Smooth muscle cell (in vitro differentiated cells): ENCODE measurements at regions not wholly inside any gene's neighbourhood (a gene's known extent, or its start where the extent isn't known, plus 50 kb on each side); places are given as distances from the start of the nearest gene placed in this dataset.
A peak's percentile ranks its signal among the peaks of the same experiment; 100 is the strongest.

Experiments used
- DNase-seq: peaks from one replicate; lab custom pipeline; 2025; ENCODE audit not compliant: unreplicated experiment; lab: John Stamatoyannopoulos, UW
- H2AFZ ChIP-seq: fragments of 200-600 bp; sonication (generic); 2 replicates; pipeline ENCODE4 v1.6.0; 2016; ENCODE audit warnings: antibody characterized with exemption, low read depth, mild to moderate bottlenecking
- H3F3A ChIP-seq: fragments of 200-600 bp; sonication (generic); 2 replicates; pipeline ENCODE4 v1.6.0; 2017; ENCODE audit warnings: antibody characterized with exemption, low read depth
- H3K27ac ChIP-seq: fragments of 200-600 bp; sonication (generic); 2 replicates; pipeline ENCODE4 v1.5.1; 2016; ENCODE audit warnings: low read depth, mild to moderate bottlenecking
- H3K27me3 ChIP-seq: fragments of 200-600 bp; sonication (generic); 2 replicates; pipeline ENCODE4 v1.6.1; 2016; ENCODE audit warnings: low read depth, mild to moderate bottlenecking
- H3K36me3 ChIP-seq: fragments of 200-600 bp; sonication (generic); 2 replicates; pipeline ENCODE4 v1.5.1; 2016; ENCODE audit warnings: low read depth
- H3K4me1 ChIP-seq: fragments of 200-600 bp; sonication (generic); 2 replicates; pipeline ENCODE4 v1.5.1; 2016; ENCODE audit warnings: low read depth
- H3K4me2 ChIP-seq: fragments of 200-600 bp; sonication (generic); 2 replicates; pipeline ENCODE4 v1.6.0; 2016; ENCODE audit warnings: mild to moderate bottlenecking
- H3K4me3 ChIP-seq: fragments of 200-600 bp; sonication (generic); 2 replicates; pipeline ENCODE4 v1.5.1; 2016; ENCODE audit warnings: mild to moderate bottlenecking
- H3K79me2 ChIP-seq: fragments of 200-600 bp; sonication (generic); 2 replicates; pipeline ENCODE4 v1.6.0; 2016; ENCODE audit warnings: low read depth, mild to moderate bottlenecking
- H3K9ac ChIP-seq: fragments of 200-600 bp; sonication (generic); 2 replicates; pipeline ENCODE4 v1.6.0; 2016; ENCODE audit warnings: low read depth
- H3K9me3 ChIP-seq: fragments of 200-600 bp; sonication (generic); replicated peaks from 2 replicates; pipeline ENCODE4 v1.5.1; 2016; ENCODE audit warnings: low read depth
- H4K20me1 ChIP-seq: fragments of 200-600 bp; sonication (generic); 2 replicates; pipeline ENCODE4 v1.6.0; 2016; ENCODE audit warnings: low read depth
- WGBS: methylation state at CpG from one replicate; pipeline ENCODE4 v1.1.7; 2016; ENCODE audit warnings: low lambda C conversion rate; 5-methylcytosine and 5-hydroxymethylcytosine counted together
- TF ChIP-seq, protein P1 (sequence below): fragments of 200-600 bp; sonication (generic); IDR thresholded peaks from 2 replicates; pipeline ENCODE4 v1.5.1; 2017; ENCODE audit warnings: borderline replicate concordance, mild to moderate bottlenecking, antibody characterized with exemption; ENCODE audit not compliant: insufficient read depth, poor library complexity, severe bottlenecking

DNA sequence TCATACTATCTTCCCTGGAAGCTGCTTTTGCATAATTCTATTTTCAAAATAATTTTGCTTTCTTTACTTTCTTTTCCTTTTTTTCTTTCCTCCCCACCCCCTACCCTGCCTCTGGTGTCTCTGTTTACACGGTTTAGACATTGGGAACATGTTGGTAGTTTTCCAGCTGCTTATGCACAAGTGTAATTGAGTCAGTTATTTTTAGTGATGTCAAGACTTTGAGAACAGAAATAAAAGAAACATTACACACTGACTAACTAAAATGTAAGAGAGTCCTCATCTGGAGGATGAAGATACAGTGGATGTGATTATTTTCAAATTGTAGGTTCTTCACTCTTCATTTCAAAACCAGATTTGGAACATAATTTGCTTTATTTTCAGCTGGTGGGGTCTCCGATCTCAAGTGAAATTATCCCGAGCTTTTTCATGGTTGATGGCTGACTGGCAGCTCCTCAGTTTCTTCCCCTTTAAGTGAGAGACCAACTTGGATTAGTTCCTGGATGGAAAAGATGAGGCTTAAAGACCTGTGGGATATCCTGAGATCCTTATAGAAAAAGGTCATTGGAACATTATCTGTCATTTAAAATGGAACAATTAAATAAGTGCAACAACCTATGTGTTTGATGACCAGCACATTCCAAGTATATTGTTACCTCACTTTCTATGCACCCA lies 154.4 kb upstream of the ZNF462 start:
- DNase-seq: no peak
- Histone ChIP-seq H3K9me3 (no peaks in the 10 kb centered on the region), H3K36me3 (no peaks in the 10 kb centered on the region), H3K79me2 (no peaks in the 10 kb centered on the region), H3K27me3 (no peaks in the 10 kb centered on the region), H2AFZ (no peak overlapping the region), H4K20me1 (no peaks in the 10 kb centered on the region), H3F3A (no peaks in the 10 kb centered on the region), H3K27ac (no peak overlapping the region), H3K4me1 (no peaks in the 10 kb centered on the region), H3K9ac (no peak overlapping the region), H3K4me3 (no peak overlapping the region), H3K4me2 (peak overlapping the region; percentile 32)
- WGBS: 72% methylated on average over 3 of the region's 3 CpGs
- TF ChIP-seq, protein P1, sequence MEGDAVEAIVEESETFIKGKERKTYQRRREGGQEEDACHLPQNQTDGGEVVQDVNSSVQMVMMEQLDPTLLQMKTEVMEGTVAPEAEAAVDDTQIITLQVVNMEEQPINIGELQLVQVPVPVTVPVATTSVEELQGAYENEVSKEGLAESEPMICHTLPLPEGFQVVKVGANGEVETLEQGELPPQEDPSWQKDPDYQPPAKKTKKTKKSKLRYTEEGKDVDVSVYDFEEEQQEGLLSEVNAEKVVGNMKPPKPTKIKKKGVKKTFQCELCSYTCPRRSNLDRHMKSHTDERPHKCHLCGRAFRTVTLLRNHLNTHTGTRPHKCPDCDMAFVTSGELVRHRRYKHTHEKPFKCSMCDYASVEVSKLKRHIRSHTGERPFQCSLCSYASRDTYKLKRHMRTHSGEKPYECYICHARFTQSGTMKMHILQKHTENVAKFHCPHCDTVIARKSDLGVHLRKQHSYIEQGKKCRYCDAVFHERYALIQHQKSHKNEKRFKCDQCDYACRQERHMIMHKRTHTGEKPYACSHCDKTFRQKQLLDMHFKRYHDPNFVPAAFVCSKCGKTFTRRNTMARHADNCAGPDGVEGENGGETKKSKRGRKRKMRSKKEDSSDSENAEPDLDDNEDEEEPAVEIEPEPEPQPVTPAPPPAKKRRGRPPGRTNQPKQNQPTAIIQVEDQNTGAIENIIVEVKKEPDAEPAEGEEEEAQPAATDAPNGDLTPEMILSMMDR: no peak

DNA sequence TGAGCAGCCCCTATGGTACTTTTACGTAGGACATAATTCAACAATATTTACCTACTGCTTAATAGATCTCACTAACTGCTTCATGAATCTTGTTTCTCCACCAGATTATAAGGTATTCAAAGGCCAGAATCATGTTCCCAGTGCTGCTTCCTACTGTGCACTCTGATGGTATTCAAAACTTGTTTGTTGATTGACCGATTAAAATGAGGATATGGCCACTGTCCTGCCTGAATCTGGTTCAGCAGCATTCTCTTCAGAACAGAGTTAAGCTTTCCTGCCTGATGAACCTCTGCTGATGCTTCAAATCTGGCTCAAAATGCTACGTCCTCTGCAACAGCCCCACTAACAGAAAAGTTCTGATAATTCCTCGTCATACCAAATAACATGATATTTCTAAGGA lies 150.7 kb upstream of the ZNF462 start:
- H3K4me2 ChIP-seq: no peak overlapping the region
- 98% methylated on average over 4 of the region's 4 CpGs for WGBS
- TF ChIP-seq, protein P1: no peak

DNA sequence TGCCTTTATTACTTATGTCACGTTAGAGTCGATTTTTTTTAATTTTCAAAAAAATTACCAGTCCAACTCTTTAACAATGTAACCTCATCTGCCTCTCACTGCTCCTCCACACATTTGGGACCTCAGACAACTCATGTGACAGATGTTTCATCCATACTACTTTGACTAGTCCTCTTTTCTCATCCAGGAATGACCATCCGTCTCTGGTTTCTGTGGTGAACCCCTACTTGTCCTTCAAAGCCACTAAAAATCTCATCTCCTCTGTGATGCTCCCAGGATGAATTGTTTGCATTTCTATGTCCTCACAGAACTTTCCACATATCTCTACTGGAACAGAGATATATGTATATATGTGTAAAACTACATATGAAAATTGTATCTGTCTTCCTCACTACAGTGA lies 149.8 kb upstream of the ZNF462 start:
- no peak for DNase-seq
- Histone ChIP-seq H3K27ac (no peak overlapping the region), H3K27me3 (no peaks in the 10 kb centered on the region), H3K4me3 (no peak overlapping the region), H3K36me3 (no peaks in the 10 kb centered on the region), H3K4me1 (peaks cover 13% of the 10 kb centered on the region), H3K79me2 (no peaks in the 10 kb centered on the region), H2AFZ (no peak overlapping the region), H4K20me1 (no peaks in the 10 kb centered on the region), H3K9ac (no peak overlapping the region), H3K9me3 (no peaks in the 10 kb centered on the region), H3K4me2 (no peak overlapping the region), H3F3A (peaks cover 6% of the 10 kb centered on the region)
- TF ChIP-seq, protein P1: no peak
- WGBS: 94% methylated on average over 3 of the region's 3 CpGs

More for the DNA sequence above, 150.7 kb upstream of the ZNF462 start:
- no peak overlapping the region for H3K27ac ChIP-seq
- no peak overlapping the region for H2AFZ ChIP-seq
- H3K36me3 ChIP-seq: no peaks in the 10 kb centered on the region
- H3F3A ChIP-seq: peaks cover 2% of the 10 kb centered on the region
- H3K9ac ChIP-seq: no peak overlapping the region
- no peak for DNase-seq
- no peaks in the 10 kb centered on the region for H3K9me3 ChIP-seq
- no peaks in the 10 kb centered on the region for H4K20me1 ChIP-seq
- peaks cover 4% of the 10 kb centered on the region for H3K4me1 ChIP-seq
- no peak overlapping the region for H3K4me3 ChIP-seq
- no peaks in the 10 kb centered on the region for H3K27me3 ChIP-seq
- H3K79me2 ChIP-seq: no peaks in the 10 kb centered on the region

DNA sequence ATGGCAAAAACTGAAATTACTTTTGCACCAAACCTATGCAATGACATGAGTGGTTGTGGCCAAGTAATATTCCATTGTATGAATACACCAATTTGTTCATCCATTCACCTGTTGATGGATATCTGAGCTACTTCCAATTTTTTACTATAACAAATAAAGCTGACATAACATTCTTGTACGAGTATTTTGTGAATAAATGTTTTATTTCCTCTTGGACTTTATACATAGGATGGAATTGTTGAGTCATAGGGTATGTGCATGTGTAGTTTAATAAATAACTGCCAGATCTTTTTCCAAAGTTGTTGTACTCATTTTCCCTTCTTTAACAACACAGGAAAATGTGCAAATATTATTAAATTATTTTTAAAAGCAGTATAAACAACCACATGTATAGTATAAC lies 146.1 kb upstream of the ZNF462 start:
- no peak overlapping the region for H3K4me3 ChIP-seq
- TF ChIP-seq, protein P1: no peak
- no peak overlapping the region for H2AFZ ChIP-seq
- DNase-seq: no peak
- no peaks in the 10 kb centered on the region for H3K36me3 ChIP-seq
- H3K27me3 ChIP-seq: no peaks in the 10 kb centered on the region
- H3F3A ChIP-seq: peaks cover 6% of the 10 kb centered on the region
- no peak overlapping the region for H3K9ac ChIP-seq
- H3K4me1 ChIP-seq: peaks cover 16% of the 10 kb centered on the region
- WGBS: 23% methylated on average over 1 of the region's 1 CpG
- H3K27ac ChIP-seq: peak overlapping the region; percentile 74
- H3K4me2 ChIP-seq: no peak overlapping the region
- no peaks in the 10 kb centered on the region for H3K79me2 ChIP-seq
- no peaks in the 10 kb centered on the region for H4K20me1 ChIP-seq
- H3K9me3 ChIP-seq: no peaks in the 10 kb centered on the region
